NB4 (cell line): ENCODE measurements at regions not wholly inside any gene's neighbourhood (a gene's known extent, or its start where the extent isn't known, plus 50 kb on each side); places are given as distances from the start of the nearest gene placed in this dataset.

ENCODE experiments used
- DNase-seq: peaks from one replicate; pipeline ENCODE4 v3.0.0; 2010; ENCODE audit warnings: low read depth
- H3K4me3 ChIP-seq: one replicate; pipeline ENCODE4 v1.5.1; 2011; ENCODE audit warnings: mild to moderate bottlenecking, low read depth, low read length, moderate library complexity
- MYC ChIP-seq: IDR thresholded peaks from 2 replicates; pipeline ENCODE4 v1.6.1; 2011; ENCODE audit warnings: low read depth, low read length
- POLR2A ChIP-seq: IDR thresholded peaks from 2 replicates; pipeline ENCODE4 v1.6.1; 2011; ENCODE audit warnings: mild to moderate bottlenecking; ENCODE audit not compliant: insufficient read length; ENCODE audit errors: extremely low read depth
- TF ChIP-seq, protein P1 (sequence below): IDR thresholded peaks from one replicate; pipeline ENCODE4 v1.5.1; 2012; ENCODE audit warnings: low read depth, low read length
- TF ChIP-seq, protein P2 (sequence below): IDR thresholded peaks from 2 replicates; pipeline ENCODE4 v1.6.1; 2011; ENCODE audit warnings: low read depth, low read length

DNA sequence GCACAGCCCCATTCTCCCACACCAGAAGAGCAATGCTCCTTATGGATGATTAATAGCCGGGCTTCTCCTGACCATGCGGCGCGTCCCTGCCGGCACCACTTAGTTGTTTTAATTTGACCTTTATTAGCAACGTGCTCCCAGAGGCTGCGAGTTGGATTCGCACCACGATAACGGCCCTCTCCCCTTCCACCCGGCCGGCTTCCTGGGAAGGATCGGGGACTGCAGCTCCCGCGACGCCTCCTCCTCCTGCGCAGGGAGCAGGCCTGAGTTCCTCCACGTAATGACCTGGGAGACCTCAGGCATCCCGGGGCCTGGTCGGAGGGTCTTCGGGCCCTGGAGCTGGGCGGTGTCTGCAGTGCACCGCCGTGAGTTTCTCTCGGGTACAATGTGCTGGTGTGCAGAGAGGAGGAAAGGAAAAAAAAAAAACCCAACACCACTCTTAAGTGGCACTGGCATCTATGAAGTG lies 243.3 kb upstream of the TOPAZ1 start:
- no peak overlapping the region for H3K4me3 ChIP-seq
- no peak for DNase-seq

DNA sequence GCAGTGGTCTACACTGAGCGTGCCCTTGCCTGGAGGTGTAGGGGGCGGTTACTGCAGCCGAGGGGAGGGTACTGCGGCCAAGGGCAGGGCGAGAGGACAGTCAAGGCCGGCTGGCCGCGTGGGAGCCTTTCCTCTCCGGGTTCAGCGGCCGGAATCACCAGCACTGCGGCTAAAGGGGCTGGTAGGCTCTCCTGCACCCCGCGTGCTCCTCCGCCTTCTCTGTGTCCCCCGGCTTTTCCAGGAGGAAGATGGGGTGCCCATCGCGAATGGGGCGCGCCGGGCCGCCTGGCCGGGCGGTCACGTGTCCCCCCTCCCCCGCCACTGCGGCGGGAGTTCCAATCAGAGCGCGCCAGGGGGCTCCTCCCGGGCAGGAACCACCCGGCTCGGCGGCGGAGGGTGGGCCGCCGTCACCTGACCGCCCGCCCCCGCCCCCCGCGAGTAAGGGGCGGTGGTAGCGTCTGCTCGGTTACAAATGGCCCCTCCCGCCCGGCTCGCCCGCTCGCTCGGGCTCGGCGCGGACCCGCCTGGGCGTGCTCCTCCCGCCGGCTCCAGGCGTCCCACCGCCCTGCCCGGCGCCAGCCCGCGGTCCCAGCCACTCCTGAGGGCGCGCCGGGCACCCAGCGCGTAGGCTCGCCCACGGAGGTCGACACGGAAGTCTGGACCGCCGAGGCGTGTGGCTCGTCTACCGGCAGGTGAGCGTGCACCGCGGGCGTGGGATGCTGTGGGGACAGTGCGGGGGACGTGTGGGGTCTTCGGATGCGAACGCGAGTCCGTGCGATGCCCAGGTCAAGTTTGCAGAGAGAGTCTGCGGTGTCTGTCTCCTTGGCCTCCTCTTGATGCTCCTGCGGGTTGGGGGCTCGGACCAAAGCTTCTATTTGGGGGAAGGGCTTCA lies 242.6 kb upstream of the TOPAZ1 start:
- no peak for DNase-seq
- H3K4me3 ChIP-seq = no peak overlapping the region

More for the DNA sequence above, 243.3 kb upstream of the TOPAZ1 start:
- no peak for TF ChIP-seq POLR2A
- TF ChIP-seq, protein P1, sequence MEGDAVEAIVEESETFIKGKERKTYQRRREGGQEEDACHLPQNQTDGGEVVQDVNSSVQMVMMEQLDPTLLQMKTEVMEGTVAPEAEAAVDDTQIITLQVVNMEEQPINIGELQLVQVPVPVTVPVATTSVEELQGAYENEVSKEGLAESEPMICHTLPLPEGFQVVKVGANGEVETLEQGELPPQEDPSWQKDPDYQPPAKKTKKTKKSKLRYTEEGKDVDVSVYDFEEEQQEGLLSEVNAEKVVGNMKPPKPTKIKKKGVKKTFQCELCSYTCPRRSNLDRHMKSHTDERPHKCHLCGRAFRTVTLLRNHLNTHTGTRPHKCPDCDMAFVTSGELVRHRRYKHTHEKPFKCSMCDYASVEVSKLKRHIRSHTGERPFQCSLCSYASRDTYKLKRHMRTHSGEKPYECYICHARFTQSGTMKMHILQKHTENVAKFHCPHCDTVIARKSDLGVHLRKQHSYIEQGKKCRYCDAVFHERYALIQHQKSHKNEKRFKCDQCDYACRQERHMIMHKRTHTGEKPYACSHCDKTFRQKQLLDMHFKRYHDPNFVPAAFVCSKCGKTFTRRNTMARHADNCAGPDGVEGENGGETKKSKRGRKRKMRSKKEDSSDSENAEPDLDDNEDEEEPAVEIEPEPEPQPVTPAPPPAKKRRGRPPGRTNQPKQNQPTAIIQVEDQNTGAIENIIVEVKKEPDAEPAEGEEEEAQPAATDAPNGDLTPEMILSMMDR = no peak
- no peak for TF ChIP-seq MYC
- TF ChIP-seq, protein P2, sequence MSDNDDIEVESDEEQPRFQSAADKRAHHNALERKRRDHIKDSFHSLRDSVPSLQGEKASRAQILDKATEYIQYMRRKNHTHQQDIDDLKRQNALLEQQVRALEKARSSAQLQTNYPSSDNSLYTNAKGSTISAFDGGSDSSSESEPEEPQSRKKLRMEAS = no peak

DNA sequence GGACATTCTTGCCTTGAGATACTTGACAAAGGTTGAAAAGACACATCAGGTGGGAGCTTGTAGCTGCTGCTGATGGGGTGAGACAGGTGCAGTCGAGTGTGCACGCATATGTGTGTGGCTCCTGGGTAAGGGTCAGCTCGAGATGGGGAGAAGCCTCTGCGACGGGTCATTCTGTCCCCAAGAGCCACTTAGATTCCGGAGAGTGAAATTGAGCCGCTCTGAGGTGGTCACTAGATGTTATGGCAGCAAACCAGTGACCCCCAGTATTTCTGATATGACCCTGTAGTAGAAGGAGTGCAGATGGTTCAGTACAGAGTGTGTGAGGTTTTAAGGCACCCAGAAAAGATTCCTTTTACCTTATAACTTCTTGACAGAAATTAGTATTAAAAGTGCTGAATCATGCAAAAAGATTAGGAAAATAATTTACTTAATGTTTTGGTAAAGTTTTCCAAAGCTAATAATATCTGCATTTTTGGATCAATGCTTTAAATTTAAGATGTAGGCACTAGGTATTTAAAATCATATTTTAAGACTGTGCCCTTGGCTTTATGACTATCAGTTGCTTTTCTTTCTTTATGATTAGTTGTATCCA lies 241.9 kb upstream of the TOPAZ1 start:
- DNase-seq = no peak
- H3K4me3 ChIP-seq = no peak overlapping the region
- TF ChIP-seq, protein P2 = no peak
- TF ChIP-seq MYC (no peak), POLR2A (no peak)
- TF ChIP-seq, protein P1 = no peak

More for the DNA sequence above, 242.6 kb upstream of the TOPAZ1 start:
- TF ChIP-seq, protein P1 = no peak

DNA sequence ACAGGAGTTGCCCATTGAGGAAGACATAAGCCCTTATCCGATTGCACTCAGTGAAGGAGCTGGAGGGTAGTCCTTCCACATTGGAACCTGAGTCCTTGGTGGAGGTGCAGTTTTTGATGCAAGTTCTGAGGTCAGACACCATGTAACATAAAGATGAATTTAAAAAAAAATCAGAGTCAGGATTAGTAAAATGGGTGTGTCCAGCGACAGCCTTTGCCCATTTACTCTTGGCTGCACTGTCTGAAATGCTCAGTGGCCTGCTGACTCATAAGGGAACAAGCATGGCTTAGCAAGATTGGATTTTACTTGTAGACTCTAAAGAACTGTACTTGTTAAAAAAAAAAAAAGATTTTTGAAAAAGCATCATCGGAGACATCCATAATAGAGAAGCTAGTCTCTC lies 241.1 kb upstream of the TOPAZ1 start:
- no peak overlapping the region for H3K4me3 ChIP-seq
- TF ChIP-seq, protein P2 = no peak
- TF ChIP-seq POLR2A = no peak
- no peak for TF ChIP-seq MYC
- TF ChIP-seq, protein P1 = no peak
- DNase-seq = no peak

DNA sequence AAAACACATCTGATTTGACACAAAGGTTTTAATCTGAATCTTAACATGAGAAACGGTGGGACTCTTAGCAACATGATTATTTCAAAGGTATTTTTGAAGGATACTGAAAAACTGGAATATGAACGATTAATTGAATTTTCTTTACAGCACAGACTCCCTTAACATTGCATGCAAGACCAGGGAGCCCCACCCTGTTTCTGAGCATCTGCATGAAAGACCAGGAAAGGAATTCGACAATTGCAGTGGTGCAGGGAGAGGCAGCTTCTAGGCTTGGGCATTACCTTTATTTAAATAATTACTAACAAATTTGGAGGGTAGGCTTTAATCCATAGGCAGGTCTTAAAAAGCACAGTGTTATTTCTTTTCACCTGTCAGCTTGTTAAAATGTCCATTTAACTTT lies 240.6 kb upstream of the TOPAZ1 start:
- no peak overlapping the region for H3K4me3 ChIP-seq

More for the DNA sequence above, 240.6 kb upstream of the TOPAZ1 start:
- TF ChIP-seq MYC = no peak
- TF ChIP-seq, protein P2 = no peak
- no peak for TF ChIP-seq POLR2A
- TF ChIP-seq, protein P1 = no peak
- no peak for DNase-seq
